Gastrocnemius medialis (tissue), 4 donors: ENCODE measurements at regions not wholly inside any gene's neighbourhood (a gene's known extent, or its start where the extent isn't known, plus 50 kb on each side); places are given as distances from the start of the nearest gene placed in this dataset.

Experiments used
- CTCF ChIP-seq, 5 experiments: fragments of 450-650 bp in 3 of 5; fragments of 200-600 bp in 2 of 5; sonication (generic) in 2 of 5; IDR thresholded peaks in 4 of 5; conservative IDR thresholded peaks in 1 of 5; 1 replicate in 4 of 5; 2 replicates in 1 of 5; pipeline ENCODE4 v1.5.1; 2016 to 2019; ENCODE audit warnings: antibody characterized with exemption in 5 of 5, mild to moderate bottlenecking in 3 of 5, moderate library complexity in 3 of 5
- POLR2A ChIP-seq, 2 donors: fragments of 450-650 bp; IDR thresholded peaks; one replicate each; pipeline ENCODE4 v1.6.1; 2017; ENCODE audit warnings: antibody characterized with exemption in 2 of 2, mild to moderate bottlenecking in 2 of 2, moderate library complexity in 2 of 2

- no peak for TF ChIP-seq POLR2A (IDR thresholded peaks at IDR 0.05)
- TF ChIP-seq CTCF (IDR thresholded peaks at IDR 0.05 in 4 of 5, conservative IDR thresholded peaks at IDR 0.05 in 1 of 5): no peak
These were observed 1648.9 kb upstream of the SLC10A2 start for GRCh38 chr13:104715111-104715510.
